GM12878 (cell line): ENCODE measurements at regions not wholly inside any gene's neighbourhood (a gene's known extent, or its start where the extent isn't known, plus 50 kb on each side); places are given as distances from the start of the nearest gene placed in this dataset.
A peak's percentile ranks its signal among the peaks of the same experiment; 100 is the strongest.

Source experiments
- ATAC-seq: fragments of 200-7000 bp; cut with Tn5 transposase; 3 replicates; pipeline ENCODE4 v1.9.1; 2020; ENCODE audit warnings: mild to moderate bottlenecking, moderate library complexity
- BruUV-seq: library from RNA; stranded (reverse); fragments of 400-500 nt; replicated peaks from 2 replicates; lab custom pipeline; 2021; lab: Mats Ljungman, UMichigan
- CTCF ChIA-PET: fragments of 300-600 bp; sonication (Branson Sonifier 250); formaldehyde crosslinking; extraction: SDS; loops from one replicate; lab custom pipeline; 2021; ENCODE audit warnings: inconsistent platforms; lab: Yijun Ruan, JAX
- POLR2A ChIA-PET: fragments of 350-600 bp; formaldehyde crosslinking; extraction: SDS; loops from one replicate; lab custom pipeline; 2021; ENCODE audit warnings: inconsistent platforms; lab: Charles Lee
- RAD21 ChIA-PET: fragments of 300-600 bp; sonication (Branson Sonifier 250); formaldehyde crosslinking; loops from one replicate; lab custom pipeline; 2023; ENCODE audit warnings: antibody characterized with exemption; ENCODE audit not compliant: unreplicated experiment; lab: Charles Lee
- SMC1A ChIA-PET: fragments of 300-600 bp; sonication (Branson Sonifier 250); formaldehyde crosslinking; loops from one replicate; lab custom pipeline; 2023; ENCODE audit not compliant: unreplicated experiment, uncharacterized antibody; lab: Charles Lee
- DNase-seq: peaks from one replicate; pipeline ENCODE4 v3.0.0-alpha.2; 2011; ENCODE audit warnings: low read depth, low spot score
- FAIRE-seq: peaks from 3 replicates; lab custom pipeline; 2011; peaks lifted over from hg19 to GRCh38; lab: Jason Lieb, UNC
- H2AFZ ChIP-seq: 2 replicates; pipeline ENCODE4 v1.6.0; 2011; ENCODE audit warnings: low read depth, low read length, control low read depth; ENCODE audit not compliant: control insufficient read depth
- H3K27ac ChIP-seq: 2 replicates; pipeline ENCODE4 v1.5.1; 2011; ENCODE audit warnings: control low read depth; ENCODE audit not compliant: control insufficient read depth, insufficient read depth
- H3K27me3 ChIP-seq, 2 experiments: replicated peaks in 1 of 2; 2 replicates each; pipeline versions ENCODE4 v1.6.0 to v1.6.1; 2011; ENCODE audit warnings: low read length in 1 of 2; ENCODE audit not compliant: control insufficient read depth in 2 of 2, insufficient read depth in 2 of 2
- H3K36me3 ChIP-seq, 2 experiments: 2 replicates each; pipeline ENCODE4 v1.5.1; 2011; ENCODE audit warnings: low read length in 1 of 2; ENCODE audit not compliant: control insufficient read depth in 2 of 2, insufficient read depth in 2 of 2
- H3K4me1 ChIP-seq: 2 replicates; pipeline ENCODE4 v1.6.1; 2011; ENCODE audit warnings: mild to moderate bottlenecking, low read length, moderate library complexity, mixed read lengths; ENCODE audit not compliant: control insufficient read depth, insufficient read depth
- H3K4me2 ChIP-seq: 2 replicates; pipeline ENCODE4 v1.6.0; 2011; ENCODE audit warnings: control low read depth; ENCODE audit not compliant: control insufficient read depth, insufficient read depth
- H3K4me3 ChIP-seq: fragments of 200-600 bp; sonication (generic); 2 replicates; pipeline ENCODE4 v1.5.1; 2016
- H3K79me2 ChIP-seq: 2 replicates; pipeline ENCODE4 v1.6.0; 2011; ENCODE audit warnings: low read length; ENCODE audit not compliant: control insufficient read depth, insufficient read depth
- H3K9ac ChIP-seq: 2 replicates; pipeline ENCODE4 v1.8.0; 2011; ENCODE audit warnings: low read length, control low read depth, mixed read lengths; ENCODE audit not compliant: control insufficient read depth, insufficient read depth
- H3K9me3 ChIP-seq: replicated peaks from 3 replicates; pipeline ENCODE4 v1.5.1; 2011; ENCODE audit warnings: mild to moderate bottlenecking, low read length; ENCODE audit not compliant: control insufficient read depth, insufficient read depth
- H4K20me1 ChIP-seq: 2 replicates; pipeline ENCODE4 v1.6.0; 2011; ENCODE audit not compliant: control insufficient read depth, insufficient read depth
- IKZF2 ChIP-seq, 2 experiments: fragments of 450-650 bp; IDR thresholded peaks; 2 replicates each; pipeline ENCODE4 v1.6.1; 2017; ENCODE audit warnings: mild to moderate bottlenecking in 2 of 2, moderate library complexity in 2 of 2
- MEF2A ChIP-seq: IDR thresholded peaks from 2 replicates; pipeline ENCODE4 v1.6.1; 2011; ENCODE audit warnings: low read depth, mild to moderate bottlenecking, low read length, moderate library complexity; ENCODE audit not compliant: insufficient read depth
- MEF2B ChIP-seq: fragments of 450-650 bp; IDR thresholded peaks from 2 replicates; pipeline ENCODE4 v1.6.1; 2018; ENCODE audit warnings: mild to moderate bottlenecking, moderate library complexity; ENCODE audit not compliant: partially characterized antibody, poor library complexity, severe bottlenecking
- MTA2 ChIP-seq: fragments of 450-650 bp; IDR thresholded peaks from 2 replicates; pipeline ENCODE4 v1.6.1; 2016; ENCODE audit warnings: low read depth, mild to moderate bottlenecking, moderate library complexity
- NFIC ChIP-seq: IDR thresholded peaks from 2 replicates; pipeline ENCODE4 v1.6.1; 2012; ENCODE audit warnings: low read depth, mild to moderate bottlenecking, inconsistent platforms, low read length, moderate library complexity
- NR2C1 ChIP-seq: fragments of 450-650 bp; IDR thresholded peaks from 2 replicates; pipeline ENCODE4 v1.6.1; 2017; ENCODE audit warnings: antibody characterized with exemption, mild to moderate bottlenecking, moderate library complexity
- NRF1 ChIP-seq: conservative IDR thresholded peaks from 2 replicates; pipeline ENCODE4 v1.6.1; 2011; ENCODE audit warnings: mild to moderate bottlenecking, low read depth, low read length, improper control_type of control experiment
- PAX5 ChIP-seq: IDR thresholded peaks from 2 replicates; pipeline ENCODE4 v1.6.1; 2011; ENCODE audit warnings: low read depth, low read length, borderline replicate concordance
- PBX3 ChIP-seq: IDR thresholded peaks from 2 replicates; pipeline ENCODE4 v1.6.1; 2011; ENCODE audit warnings: mild to moderate bottlenecking, low read depth, low read length, moderate library complexity; ENCODE audit not compliant: insufficient replicate concordance
- PML ChIP-seq: IDR thresholded peaks from 2 replicates; pipeline ENCODE4 v1.6.1; 2012; ENCODE audit warnings: low read length, inconsistent platforms
- POU2F2 ChIP-seq: IDR thresholded peaks from 3 replicates; pipeline ENCODE4 v1.6.1; 2011; ENCODE audit warnings: low read depth, mild to moderate bottlenecking, low read length, borderline replicate concordance
- SIX5 ChIP-seq: IDR thresholded peaks from 2 replicates; pipeline ENCODE4 v1.6.1; 2011; ENCODE audit warnings: mild to moderate bottlenecking, low read depth, low read length, moderate library complexity; ENCODE audit not compliant: severe bottlenecking
- SMC3 ChIP-seq: IDR thresholded peaks from 2 replicates; pipeline ENCODE4 v1.6.1; 2011; ENCODE audit warnings: low read length, improper control_type of control experiment, borderline replicate concordance
- SREBF1 ChIP-seq: IDR thresholded peaks from 2 replicates; pipeline ENCODE4 v1.6.1; 2012; ENCODE audit warnings: mild to moderate bottlenecking, low read length
- STAT3 ChIP-seq: IDR thresholded peaks from 2 replicates; pipeline ENCODE4 v1.6.1; 2011; ENCODE audit warnings: low read depth, low read length, improper control_type of control experiment
- TBL1XR1 ChIP-seq: IDR thresholded peaks from 2 replicates; pipeline ENCODE4 v1.6.1; 2012; ENCODE audit warnings: low read depth, low read length, improper control_type of control experiment
- TCF12 ChIP-seq: IDR thresholded peaks from 2 replicates; pipeline ENCODE4 v1.6.1; 2011; ENCODE audit warnings: low read depth, mild to moderate bottlenecking, low read length
- ZNF24 ChIP-seq: fragments of 450-650 bp; IDR thresholded peaks from 2 replicates; pipeline ENCODE4 v1.6.1; 2017; ENCODE audit warnings: antibody characterized with exemption, mild to moderate bottlenecking
- WGBS: methylation state at CpG from one replicate; pipeline ENCODE4 v1.1.6; 2016; ENCODE audit warnings: low lambda C conversion rate; ENCODE audit not compliant: insufficient replicate concordance, insufficient coverage; ENCODE audit errors: missing lambda C conversion rate; 5-methylcytosine and 5-hydroxymethylcytosine counted together
- in situ Hi-C: fragments of 300-500 bp; cut with MboI; formaldehyde crosslinking; loops from 9 replicates; pipeline ENCODE4 v1.14.3; 2018; ENCODE audit warnings: mixed read lengths
- intact Hi-C: fragments of 100-400 bp; cut with micrococcal nuclease; formaldehyde crosslinking; loops from one replicate; pipeline ENCODE4 v1.14.2; 2022; ENCODE audit not compliant: unreplicated experiment
- TF ChIP-seq, protein P1 (sequence below): IDR thresholded peaks from 2 replicates; pipeline ENCODE4 v1.6.1; 2012; ENCODE audit warnings: mild to moderate bottlenecking, low read depth, low read length

DNA sequence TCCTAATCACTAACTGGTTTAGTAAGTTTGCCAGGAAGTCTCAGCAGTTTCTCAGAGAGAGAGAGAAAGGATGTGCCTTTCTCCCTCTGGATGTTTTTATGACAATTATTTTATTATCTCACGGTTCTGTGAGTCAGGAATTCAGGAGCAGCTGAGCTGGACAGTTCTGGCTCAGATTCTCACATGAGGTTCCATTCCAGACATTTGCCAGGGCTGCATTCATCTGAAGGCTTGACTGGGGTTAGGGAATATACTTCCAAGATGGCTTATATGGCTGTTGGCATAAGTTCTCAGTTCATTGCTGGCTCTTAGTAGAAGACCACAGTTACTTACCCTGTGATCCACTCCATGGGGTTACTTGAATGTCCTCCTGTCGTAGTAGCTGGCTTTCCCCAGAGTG lies 101.2 kb upstream of the ATF7IP start (continued):
- TF ChIP-seq, protein P1, sequence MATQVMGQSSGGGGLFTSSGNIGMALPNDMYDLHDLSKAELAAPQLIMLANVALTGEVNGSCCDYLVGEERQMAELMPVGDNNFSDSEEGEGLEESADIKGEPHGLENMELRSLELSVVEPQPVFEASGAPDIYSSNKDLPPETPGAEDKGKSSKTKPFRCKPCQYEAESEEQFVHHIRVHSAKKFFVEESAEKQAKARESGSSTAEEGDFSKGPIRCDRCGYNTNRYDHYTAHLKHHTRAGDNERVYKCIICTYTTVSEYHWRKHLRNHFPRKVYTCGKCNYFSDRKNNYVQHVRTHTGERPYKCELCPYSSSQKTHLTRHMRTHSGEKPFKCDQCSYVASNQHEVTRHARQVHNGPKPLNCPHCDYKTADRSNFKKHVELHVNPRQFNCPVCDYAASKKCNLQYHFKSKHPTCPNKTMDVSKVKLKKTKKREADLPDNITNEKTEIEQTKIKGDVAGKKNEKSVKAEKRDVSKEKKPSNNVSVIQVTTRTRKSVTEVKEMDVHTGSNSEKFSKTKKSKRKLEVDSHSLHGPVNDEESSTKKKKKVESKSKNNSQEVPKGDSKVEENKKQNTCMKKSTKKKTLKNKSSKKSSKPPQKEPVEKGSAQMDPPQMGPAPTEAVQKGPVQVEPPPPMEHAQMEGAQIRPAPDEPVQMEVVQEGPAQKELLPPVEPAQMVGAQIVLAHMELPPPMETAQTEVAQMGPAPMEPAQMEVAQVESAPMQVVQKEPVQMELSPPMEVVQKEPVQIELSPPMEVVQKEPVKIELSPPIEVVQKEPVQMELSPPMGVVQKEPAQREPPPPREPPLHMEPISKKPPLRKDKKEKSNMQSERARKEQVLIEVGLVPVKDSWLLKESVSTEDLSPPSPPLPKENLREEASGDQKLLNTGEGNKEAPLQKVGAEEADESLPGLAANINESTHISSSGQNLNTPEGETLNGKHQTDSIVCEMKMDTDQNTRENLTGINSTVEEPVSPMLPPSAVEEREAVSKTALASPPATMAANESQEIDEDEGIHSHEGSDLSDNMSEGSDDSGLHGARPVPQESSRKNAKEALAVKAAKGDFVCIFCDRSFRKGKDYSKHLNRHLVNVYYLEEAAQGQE: peak; percentile 18; the same call in 1 of the 2 replicates
- TF ChIP-seq, all 136 proteins: peak for 1

DNA sequence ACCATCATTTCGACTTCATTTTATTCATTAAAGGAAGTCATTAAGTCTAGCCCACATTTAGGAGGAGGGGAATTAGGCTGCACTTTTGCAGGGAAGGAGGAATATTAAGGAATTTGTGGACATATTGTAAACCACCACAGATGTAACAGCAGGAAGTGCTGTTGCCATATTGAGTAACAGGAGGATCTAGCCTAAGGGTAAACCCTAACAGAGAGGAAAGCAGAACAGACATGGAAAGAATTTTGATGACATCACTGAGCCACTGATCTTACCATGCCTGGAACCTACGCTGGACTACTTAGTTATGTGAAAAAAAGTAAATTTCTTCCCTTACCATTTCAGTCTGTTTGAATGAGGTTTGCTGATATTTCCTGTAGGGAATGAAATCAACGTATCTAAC lies 100.7 kb upstream of the ATF7IP start:
- 94% methylated on average over 3 of the region's 3 CpGs for WGBS
- ChIA-PET CTCF (interaction anchor here (3.4 kb wide), 1 partner anchor 10 kb away, joined by 16 read pairs; no protein-coding TSS in a partner anchor), POLR2A (no interaction called here), RAD21 (no interaction called here), SMC1A (no interaction called here)
- no peak overlapping the region for H3K9ac ChIP-seq
- H3K4me1 ChIP-seq: no peaks in the 10 kb centered on the region
- in situ Hi-C loops (no loop called here), intact Hi-C loops (no loop called here)
- H3K4me2 ChIP-seq: no peak overlapping the region
- H3K27me3 ChIP-seq: no peaks in the 10 kb centered on the region
- no peaks in the 10 kb centered on the region for H3K79me2 ChIP-seq
- no peak overlapping the region for H3K4me3 ChIP-seq
- H3K36me3 ChIP-seq: no peaks in the 10 kb centered on the region
- no peak overlapping the region for H2AFZ ChIP-seq
- H4K20me1 ChIP-seq: no peaks in the 10 kb centered on the region
- no TSS peak for BruUV-seq
- DNase-seq (no peak), ATAC-seq (no peak), FAIRE-seq (no peak)
- no peaks in the 10 kb centered on the region; the same call in 2 of the 3 replicates for H3K9me3 ChIP-seq
- no peak overlapping the region for H3K27ac ChIP-seq
- TF ChIP-seq SREBF1 (no peak), MEF2B (no peak), ZNF24 (no peak), PAX5 (no peak), SMC3 (no peak), PML (no peak), PBX3 (no peak), NRF1 (no peak), MTA2 (no peak), MEF2A (no peak), NFIC (no peak), STAT3 (no peak), IKZF2 (IDR thresholded peaks at IDR 0.05) (no peak), SIX5 (no peak), TCF12 (no peak), POU2F2 (no peak), NR2C1 (no peak), TBL1XR1 (no peak)
